K562 (cell line): ENCODE measurements at regions not wholly inside any gene's neighbourhood (a gene's known extent, or its start where the extent isn't known, plus 50 kb on each side); places are given as distances from the start of the nearest gene placed in this dataset.

Experiments
- CEBPB ChIP-seq: fragments of 450-650 bp; IDR thresholded peaks from 2 replicates; pipeline ENCODE4 v1.6.1; 2016; ENCODE audit warnings: missing genetic modification characterization, missing compliant biosample characterization
- EZH2 ChIP-seq: IDR thresholded peaks from 2 replicates; pipeline ENCODE4 v1.6.1; 2012; ENCODE audit warnings: low read depth, mild to moderate bottlenecking, inconsistent platforms, low read length, borderline replicate concordance
- HCFC1 ChIP-seq: IDR thresholded peaks from 2 replicates; pipeline ENCODE4 v1.6.1; 2012; ENCODE audit warnings: low read depth, low read length, improper control_type of control experiment
- MAFG ChIP-seq: fragments of 450-650 bp; conservative IDR thresholded peaks from 2 replicates; pipeline ENCODE4 v1.6.1; 2016; ENCODE audit warnings: missing genetic modification characterization, missing compliant biosample characterization
- MECOM ChIP-seq: fragments of 250-450 bp; sonication (Bioruptor Pico); IDR thresholded peaks from 2 replicates; pipeline ENCODE4 v1.8.0; 2022; ENCODE audit warnings: inconsistent platforms
- POLR2A ChIP-seq: fragments of 450-650 bp; conservative IDR thresholded peaks from 2 replicates; pipeline ENCODE4 v1.6.1; 2016
- RAD21 ChIP-seq, 2 experiments: fragments of 250-450 bp in 1 of 2; fragments of 450-650 bp in 1 of 2; sonication (Bioruptor Pico) in 1 of 2; formaldehyde crosslinking in 1 of 2; IDR thresholded peaks in 1 of 2; conservative IDR thresholded peaks in 1 of 2; 2 replicates each; pipeline versions ENCODE4 v1.4.0 to v1.8.0; 2020 to 2022; ENCODE audit warnings: mild to moderate bottlenecking in 2 of 2, moderate library complexity in 1 of 2
- STAT5B ChIP-seq: fragments of 250-450 bp; sonication (Bioruptor Pico); IDR thresholded peaks from 2 replicates; pipeline ENCODE4 v1.8.0; 2021; ENCODE audit warnings: mild to moderate bottlenecking, inconsistent platforms
- ZNF561 ChIP-seq: fragments of 450-650 bp; formaldehyde crosslinking; conservative IDR thresholded peaks from 2 replicates; pipeline ENCODE4 v1.4.0; 2020; ENCODE audit warnings: mild to moderate bottlenecking, moderate library complexity
- TF ChIP-seq, protein P1 (sequence below), 2 experiments: fragments of 450-650 bp; formaldehyde crosslinking in 1 of 2; IDR thresholded peaks; 2 replicates each; pipeline versions ENCODE4 v1.4.0 to v1.6.1; 2014 to 2020; ENCODE audit warnings: mild to moderate bottlenecking in 2 of 2, borderline replicate concordance in 1 of 2, low read depth in 1 of 2
- TF ChIP-seq, protein P2 (sequence below), 2 experiments: fragments of 450-650 bp in 1 of 2; sonication (generic) in 1 of 2; formaldehyde crosslinking in 1 of 2; IDR thresholded peaks in 1 of 2; conservative IDR thresholded peaks in 1 of 2; 2 replicates each; pipeline versions ENCODE4 v1.6.1 to v1.8.1; 2016 to 2023; ENCODE audit warnings: mild to moderate bottlenecking in 2 of 2, moderate library complexity in 2 of 2, inconsistent platforms in 1 of 2, missing genetic modification reagents in 1 of 2
- TF ChIP-seq, protein P3 (sequence below): sonication (generic); formaldehyde crosslinking; IDR thresholded peaks from 2 replicates; pipeline ENCODE4 v1.4.0; 2020; ENCODE audit warnings: mild to moderate bottlenecking, missing genetic modification reagents
- TF ChIP-seq, protein P4 (sequence below): fragments of 250-450 bp; sonication (Bioruptor Pico); IDR thresholded peaks from 2 replicates; pipeline ENCODE4 v1.8.0; 2021; ENCODE audit warnings: borderline replicate concordance, mild to moderate bottlenecking, moderate library complexity; ENCODE audit not compliant: poor library complexity, severe bottlenecking

DNA sequence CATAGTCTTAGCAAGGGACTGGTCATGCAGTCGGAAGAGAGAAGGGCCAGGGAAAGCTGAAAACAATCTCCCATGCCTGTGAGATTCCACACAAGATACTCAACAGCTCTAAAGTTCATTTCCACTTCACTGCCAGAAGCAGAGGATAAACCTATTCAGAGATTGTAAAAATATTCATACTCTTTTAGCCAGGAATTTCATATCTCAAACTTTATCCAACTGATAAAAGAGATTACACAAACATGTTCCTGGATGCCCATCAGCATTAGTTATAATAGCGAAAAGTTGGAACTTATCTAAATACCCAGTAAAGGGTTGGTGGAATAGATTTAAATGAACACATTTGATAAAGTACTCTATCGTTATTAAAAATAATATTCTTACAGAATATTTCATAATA is 75.2 kb upstream of the ARHGEF3 start:
- no peak for TF ChIP-seq HCFC1
- no peak for TF ChIP-seq POLR2A
- no peak for TF ChIP-seq RAD21 (CRISPR knock-in tag; conservative IDR thresholded peaks at IDR 0.05 in 1 of 2, IDR thresholded peaks at IDR 0.05 in 1 of 2)
- TF ChIP-seq, protein P1, sequence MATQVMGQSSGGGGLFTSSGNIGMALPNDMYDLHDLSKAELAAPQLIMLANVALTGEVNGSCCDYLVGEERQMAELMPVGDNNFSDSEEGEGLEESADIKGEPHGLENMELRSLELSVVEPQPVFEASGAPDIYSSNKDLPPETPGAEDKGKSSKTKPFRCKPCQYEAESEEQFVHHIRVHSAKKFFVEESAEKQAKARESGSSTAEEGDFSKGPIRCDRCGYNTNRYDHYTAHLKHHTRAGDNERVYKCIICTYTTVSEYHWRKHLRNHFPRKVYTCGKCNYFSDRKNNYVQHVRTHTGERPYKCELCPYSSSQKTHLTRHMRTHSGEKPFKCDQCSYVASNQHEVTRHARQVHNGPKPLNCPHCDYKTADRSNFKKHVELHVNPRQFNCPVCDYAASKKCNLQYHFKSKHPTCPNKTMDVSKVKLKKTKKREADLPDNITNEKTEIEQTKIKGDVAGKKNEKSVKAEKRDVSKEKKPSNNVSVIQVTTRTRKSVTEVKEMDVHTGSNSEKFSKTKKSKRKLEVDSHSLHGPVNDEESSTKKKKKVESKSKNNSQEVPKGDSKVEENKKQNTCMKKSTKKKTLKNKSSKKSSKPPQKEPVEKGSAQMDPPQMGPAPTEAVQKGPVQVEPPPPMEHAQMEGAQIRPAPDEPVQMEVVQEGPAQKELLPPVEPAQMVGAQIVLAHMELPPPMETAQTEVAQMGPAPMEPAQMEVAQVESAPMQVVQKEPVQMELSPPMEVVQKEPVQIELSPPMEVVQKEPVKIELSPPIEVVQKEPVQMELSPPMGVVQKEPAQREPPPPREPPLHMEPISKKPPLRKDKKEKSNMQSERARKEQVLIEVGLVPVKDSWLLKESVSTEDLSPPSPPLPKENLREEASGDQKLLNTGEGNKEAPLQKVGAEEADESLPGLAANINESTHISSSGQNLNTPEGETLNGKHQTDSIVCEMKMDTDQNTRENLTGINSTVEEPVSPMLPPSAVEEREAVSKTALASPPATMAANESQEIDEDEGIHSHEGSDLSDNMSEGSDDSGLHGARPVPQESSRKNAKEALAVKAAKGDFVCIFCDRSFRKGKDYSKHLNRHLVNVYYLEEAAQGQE (IDR thresholded peaks at IDR 0.05; ENCODE audit: borderline replicate concordance): no peak
- TF ChIP-seq, protein P1 (CRISPR knock-in tag; IDR thresholded peaks at IDR 0.05; ENCODE audit: low read depth): no peak
- TF ChIP-seq MECOM (CRISPR knock-in tag): no peak
- no peak for TF ChIP-seq EZH2
- no peak for TF ChIP-seq MAFG (tag)
- TF ChIP-seq, protein P2, sequence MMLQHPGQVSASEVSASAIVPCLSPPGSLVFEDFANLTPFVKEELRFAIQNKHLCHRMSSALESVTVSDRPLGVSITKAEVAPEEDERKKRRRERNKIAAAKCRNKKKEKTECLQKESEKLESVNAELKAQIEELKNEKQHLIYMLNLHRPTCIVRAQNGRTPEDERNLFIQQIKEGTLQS (IDR thresholded peaks at IDR 0.05): no peak
- TF ChIP-seq, protein P2 (CRISPR knock-in tag; conservative IDR thresholded peaks at IDR 0.05): no peak
- TF ChIP-seq, protein P3, sequence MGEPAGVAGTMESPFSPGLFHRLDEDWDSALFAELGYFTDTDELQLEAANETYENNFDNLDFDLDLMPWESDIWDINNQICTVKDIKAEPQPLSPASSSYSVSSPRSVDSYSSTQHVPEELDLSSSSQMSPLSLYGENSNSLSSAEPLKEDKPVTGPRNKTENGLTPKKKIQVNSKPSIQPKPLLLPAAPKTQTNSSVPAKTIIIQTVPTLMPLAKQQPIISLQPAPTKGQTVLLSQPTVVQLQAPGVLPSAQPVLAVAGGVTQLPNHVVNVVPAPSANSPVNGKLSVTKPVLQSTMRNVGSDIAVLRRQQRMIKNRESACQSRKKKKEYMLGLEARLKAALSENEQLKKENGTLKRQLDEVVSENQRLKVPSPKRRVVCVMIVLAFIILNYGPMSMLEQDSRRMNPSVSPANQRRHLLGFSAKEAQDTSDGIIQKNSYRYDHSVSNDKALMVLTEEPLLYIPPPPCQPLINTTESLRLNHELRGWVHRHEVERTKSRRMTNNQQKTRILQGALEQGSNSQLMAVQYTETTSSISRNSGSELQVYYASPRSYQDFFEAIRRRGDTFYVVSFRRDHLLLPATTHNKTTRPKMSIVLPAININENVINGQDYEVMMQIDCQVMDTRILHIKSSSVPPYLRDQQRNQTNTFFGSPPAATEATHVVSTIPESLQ (CRISPR knock-in tag): no peak
- no peak for TF ChIP-seq STAT5B (CRISPR knock-in tag)
- TF ChIP-seq, protein P4, sequence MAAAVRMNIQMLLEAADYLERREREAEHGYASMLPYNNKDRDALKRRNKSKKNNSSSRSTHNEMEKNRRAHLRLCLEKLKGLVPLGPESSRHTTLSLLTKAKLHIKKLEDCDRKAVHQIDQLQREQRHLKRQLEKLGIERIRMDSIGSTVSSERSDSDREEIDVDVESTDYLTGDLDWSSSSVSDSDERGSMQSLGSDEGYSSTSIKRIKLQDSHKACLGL (CRISPR knock-in tag): no peak
- TF ChIP-seq ZNF561 (CRISPR knock-in tag): no peak
- no peak for TF ChIP-seq CEBPB (tag)
